ENCODE measurements at regions not wholly inside any gene's neighbourhood (a gene's known extent, or its start where the extent isn't known, plus 50 kb on each side); places are given as distances from the start of the nearest gene placed in this dataset.

- H3K4me3 ChIP-seq (ENCODE audit: low read depth, low read length): no peak overlapping the region
- TF ChIP-seq MYC (IDR thresholded peaks at IDR 0.05; ENCODE audit: low read depth, low read length): no peak
- no peak for TF ChIP-seq POLR2A (IDR thresholded peaks at IDR 0.05; ENCODE audit: extremely low read depth, insufficient read length)
- no peak for TF ChIP-seq CTCF (IDR thresholded peaks at IDR 0.05; ENCODE audit: low read depth, low read length)
- TF ChIP-seq, protein P1, sequence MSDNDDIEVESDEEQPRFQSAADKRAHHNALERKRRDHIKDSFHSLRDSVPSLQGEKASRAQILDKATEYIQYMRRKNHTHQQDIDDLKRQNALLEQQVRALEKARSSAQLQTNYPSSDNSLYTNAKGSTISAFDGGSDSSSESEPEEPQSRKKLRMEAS (IDR thresholded peaks at IDR 0.05; ENCODE audit: low read depth, low read length): no peak
- no peak for DNase-seq (ENCODE audit: low read depth)
Measured at GRCh38 chr18:78607784-78608183, 371.8 kb upstream of the SALL3 start.

DNA sequence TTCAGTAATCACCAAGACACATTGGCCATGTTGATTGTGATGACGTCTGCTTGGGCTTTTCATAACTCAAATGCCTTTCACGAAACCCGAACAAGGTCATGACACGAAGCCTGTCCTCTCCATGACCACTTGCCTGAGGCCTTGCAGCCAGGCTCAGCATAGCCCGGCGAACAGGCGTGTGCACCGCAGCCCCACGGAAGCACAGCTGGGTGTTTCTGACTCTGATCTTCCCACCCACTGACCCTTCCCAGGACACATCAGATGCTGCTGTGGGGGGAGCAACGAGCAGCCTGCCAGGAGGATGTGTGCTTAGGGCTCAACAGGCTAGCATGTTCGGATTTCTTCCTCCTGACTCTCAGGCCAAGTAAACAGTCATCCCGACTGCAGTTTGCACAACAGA lies 369.4 kb upstream of the SALL3 start:
- no peak overlapping the region for H3K4me3 ChIP-seq (ENCODE audit: low read depth, low read length)
- TF ChIP-seq POLR2A (IDR thresholded peaks at IDR 0.05; ENCODE audit: extremely low read depth, insufficient read length) (no peak), CTCF (IDR thresholded peaks at IDR 0.05; ENCODE audit: low read depth, low read length) (no peak), MYC (IDR thresholded peaks at IDR 0.05; ENCODE audit: low read depth, low read length) (no peak)
- TF ChIP-seq, protein P1 (IDR thresholded peaks at IDR 0.05; ENCODE audit: low read depth, low read length): no peak
- no peak for DNase-seq (ENCODE audit: low read depth)

DNA sequence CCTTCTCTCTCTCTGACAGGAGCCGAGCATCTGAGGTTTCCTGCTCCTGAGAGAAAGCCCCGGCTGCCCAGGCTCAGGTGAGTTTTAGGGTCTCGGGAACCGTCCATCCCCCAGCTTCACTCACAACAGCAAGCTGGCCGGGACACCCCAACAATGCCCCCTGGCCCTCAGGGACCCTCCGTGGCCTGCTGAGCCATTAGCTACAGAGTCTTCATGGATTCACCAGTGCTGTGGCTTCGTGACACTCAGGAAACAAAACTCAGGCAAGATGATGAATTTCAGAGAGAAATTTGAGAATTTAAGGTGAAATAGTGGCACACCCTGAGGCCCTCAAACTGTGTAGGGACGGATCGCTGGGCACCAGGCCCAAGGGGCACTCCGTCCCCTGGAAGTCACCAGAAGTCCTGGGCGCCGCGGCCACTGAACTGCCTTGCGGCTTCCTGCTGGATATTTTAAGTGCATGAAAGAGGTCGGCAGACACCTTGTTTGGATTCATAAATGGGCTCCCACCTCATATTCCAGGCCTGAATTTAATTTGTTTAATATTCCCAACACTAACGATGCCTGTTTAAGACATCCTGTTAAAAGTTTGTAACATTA lies 368.3 kb upstream of the SALL3 start:
- TF ChIP-seq POLR2A (IDR thresholded peaks at IDR 0.05; ENCODE audit: extremely low read depth, insufficient read length) (no peak), CTCF (IDR thresholded peaks at IDR 0.05; ENCODE audit: low read depth, low read length) (no peak), MYC (IDR thresholded peaks at IDR 0.05; ENCODE audit: low read depth, low read length) (no peak)
- TF ChIP-seq, protein P1 (IDR thresholded peaks at IDR 0.05; ENCODE audit: low read depth, low read length): no peak
- DNase-seq (ENCODE audit: low read depth): no peak
- H3K4me3 ChIP-seq (ENCODE audit: low read depth, low read length): no peak overlapping the region

GRCh38 chr18:78611869-78612268 lies 367.7 kb upstream of the SALL3 start:
- H3K4me3 ChIP-seq (ENCODE audit: low read depth, low read length): no peak overlapping the region
- no peak for DNase-seq (ENCODE audit: low read depth)
- no peak for TF ChIP-seq MYC (IDR thresholded peaks at IDR 0.05; ENCODE audit: low read depth, low read length)
- no peak for TF ChIP-seq POLR2A (IDR thresholded peaks at IDR 0.05; ENCODE audit: extremely low read depth, insufficient read length)
- no peak for TF ChIP-seq CTCF (IDR thresholded peaks at IDR 0.05; ENCODE audit: low read depth, low read length)
- TF ChIP-seq, protein P1 (IDR thresholded peaks at IDR 0.05; ENCODE audit: low read depth, low read length): no peak

- H3K4me3 ChIP-seq (ENCODE audit: low read depth, low read length): no peak overlapping the region
- DNase-seq (ENCODE audit: low read depth): no peak
Measured at GRCh38 chr18:78612318-78612717, 367.3 kb upstream of the SALL3 start.

More at GRCh38 chr18:78612318-78612717, 367.3 kb upstream of the SALL3 start:
- TF ChIP-seq CTCF (IDR thresholded peaks at IDR 0.05; ENCODE audit: low read depth, low read length) (no peak), MYC (IDR thresholded peaks at IDR 0.05; ENCODE audit: low read depth, low read length) (no peak), POLR2A (IDR thresholded peaks at IDR 0.05; ENCODE audit: extremely low read depth, insufficient read length) (no peak)
- TF ChIP-seq, protein P1 (IDR thresholded peaks at IDR 0.05; ENCODE audit: low read depth, low read length): no peak
